Activated CD4-positive, alpha-beta T cell treated with anti-CD3 and anti-CD28 coated beads, Interleukin-2, amount 10 ng/mL, durations not matched to agents 24 days and 14 days (primary cell): ENCODE measurements at regions not wholly inside any gene's neighbourhood (a gene's known extent, or its start where the extent isn't known, plus 50 kb on each side); places are given as distances from the start of the nearest gene placed in this dataset.

Experiments used
- DNase-seq: peaks from one replicate; pipeline ENCODE4 v3.0.0; 2022
- H3K27ac Mint-ChIP-seq: one replicate; pipeline ENCODE4 v1.8.0; 2022; ENCODE audit warnings: mild to moderate bottlenecking, mixed read lengths
- H3K27me3 Mint-ChIP-seq: one replicate; pipeline ENCODE4 v1.8.0; 2022; ENCODE audit warnings: mixed read lengths
- H3K36me3 Mint-ChIP-seq: one replicate; pipeline ENCODE4 v1.8.0; 2022; ENCODE audit warnings: low read depth, mild to moderate bottlenecking, mixed read lengths
- H3K4me1 Mint-ChIP-seq: one replicate; pipeline ENCODE4 v1.8.0; 2021; ENCODE audit warnings: mixed read lengths
- H3K4me3 Mint-ChIP-seq: one replicate; pipeline ENCODE4 v1.8.0; 2022; ENCODE audit warnings: mild to moderate bottlenecking, moderate library complexity, mixed read lengths
- H3K9me3 Mint-ChIP-seq: one replicate; pipeline ENCODE4 v1.8.0; 2021; ENCODE audit warnings: mixed read lengths
- intact Hi-C: fragments of 100-400 bp; cut with micrococcal nuclease; formaldehyde crosslinking; loops from one replicate; pipeline ENCODE4 v1.15.1; 2023

- intact Hi-C loops, result no loop called here
- no peak for DNase-seq
- H3K27me3 Mint-ChIP-seq, result peaks cover 2% of the 10 kb centered on the region
- H3K27ac Mint-ChIP-seq, result no peak overlapping the region
- H3K4me1 Mint-ChIP-seq, result no peaks in the 10 kb centered on the region
- peaks cover 6% of the 10 kb centered on the region for H3K9me3 Mint-ChIP-seq
- no peak overlapping the region for H3K4me3 Mint-ChIP-seq
- no peaks in the 10 kb centered on the region for H3K36me3 Mint-ChIP-seq
Measured at GRCh38 chr6:15861486-15861885, 198.7 kb upstream of the DTNBP1 start.

- no peak for DNase-seq
- no peaks in the 10 kb centered on the region for H3K4me1 Mint-ChIP-seq
- peaks cover 3% of the 10 kb centered on the region for H3K9me3 Mint-ChIP-seq
- H3K4me3 Mint-ChIP-seq, result no peak overlapping the region
- intact Hi-C loops, result no loop called here
- peaks cover 2% of the 10 kb centered on the region for H3K27me3 Mint-ChIP-seq
- no peaks in the 10 kb centered on the region for H3K36me3 Mint-ChIP-seq
- no peak overlapping the region for H3K27ac Mint-ChIP-seq
Measured at GRCh38 chr6:15854826-15855710, 192.2 kb upstream of the DTNBP1 start.

- Mint-ChIP-seq H3K27me3 (peaks cover 2% of the 10 kb centered on the region), H3K4me1 (no peaks in the 10 kb centered on the region), H3K9me3 (peaks cover 5% of the 10 kb centered on the region), H3K4me3 (no peak overlapping the region), H3K36me3 (no peaks in the 10 kb centered on the region), H3K27ac (no peak overlapping the region)
- DNase-seq, result no peak
- intact Hi-C loops, result no loop called here
Measured at GRCh38 chr6:15854378-15854777, 191.6 kb upstream of the DTNBP1 start.

- Mint-ChIP-seq H3K4me1 (no peaks in the 10 kb centered on the region), H3K27me3 (peaks cover 2% of the 10 kb centered on the region), H3K36me3 (no peaks in the 10 kb centered on the region), H3K27ac (no peak overlapping the region), H3K9me3 (peaks cover 9% of the 10 kb centered on the region), H3K4me3 (no peak overlapping the region)
- intact Hi-C loops, result no loop called here
- DNase-seq, result no peak
Measured at GRCh38 chr6:15853259-15853658, 190.4 kb upstream of the DTNBP1 start.

- Mint-ChIP-seq H3K27ac (no peak overlapping the region), H3K27me3 (peaks cover 2% of the 10 kb centered on the region), H3K9me3 (peaks cover 12% of the 10 kb centered on the region), H3K4me1 (no peaks in the 10 kb centered on the region), H3K4me3 (no peak overlapping the region), H3K36me3 (no peaks in the 10 kb centered on the region)
- intact Hi-C loops, result no loop called here
- no peak for DNase-seq
Measured at GRCh38 chr6:15852289-15852688, 189.5 kb upstream of the DTNBP1 start.

- DNase-seq, result no peak
- H3K27me3 Mint-ChIP-seq, result peaks cover under 1% of the 10 kb centered on the region
- intact Hi-C loops, result no loop called here
- H3K9me3 Mint-ChIP-seq, result peaks cover 12% of the 10 kb centered on the region
- H3K4me3 Mint-ChIP-seq, result no peak overlapping the region
- no peaks in the 10 kb centered on the region for H3K36me3 Mint-ChIP-seq
- H3K4me1 Mint-ChIP-seq, result no peaks in the 10 kb centered on the region
- no peak overlapping the region for H3K27ac Mint-ChIP-seq
Measured at GRCh38 chr6:15849395-15849794, 186.6 kb upstream of the DTNBP1 start.

- Mint-ChIP-seq H3K4me1 (no peaks in the 10 kb centered on the region), H3K9me3 (peaks cover 12% of the 10 kb centered on the region), H3K27me3 (peaks cover 6% of the 10 kb centered on the region), H3K36me3 (no peaks in the 10 kb centered on the region), H3K27ac (no peak overlapping the region), H3K4me3 (no peak overlapping the region)
- no peak for DNase-seq
- intact Hi-C loops, result no loop called here
Measured at GRCh38 chr6:15845492-15845891, 182.7 kb upstream of the DTNBP1 start.

GRCh38 chr6:15843764-15844163, 180.9 kb upstream of the DTNBP1 start:
- Mint-ChIP-seq H3K27ac (no peak overlapping the region), H3K9me3 (peaks cover 8% of the 10 kb centered on the region), H3K4me1 (no peaks in the 10 kb centered on the region), H3K4me3 (no peak overlapping the region), H3K27me3 (peaks cover 6% of the 10 kb centered on the region), H3K36me3 (no peaks in the 10 kb centered on the region)
- intact Hi-C loops, result no loop called here
- DNase-seq, result no peak

GRCh38 chr6:15843226-15843625, 180.4 kb upstream of the DTNBP1 start:
- H3K4me3 Mint-ChIP-seq, result no peak overlapping the region
- no peak for DNase-seq
- peaks cover 3% of the 10 kb centered on the region for H3K9me3 Mint-ChIP-seq
- intact Hi-C loops, result no loop called here
- no peaks in the 10 kb centered on the region for H3K4me1 Mint-ChIP-seq
- peaks cover 6% of the 10 kb centered on the region for H3K27me3 Mint-ChIP-seq
- no peaks in the 10 kb centered on the region for H3K36me3 Mint-ChIP-seq
- no peak overlapping the region for H3K27ac Mint-ChIP-seq

GRCh38 chr6:15842727-15843117, 179.9 kb upstream of the DTNBP1 start:
- Mint-ChIP-seq H3K36me3 (no peaks in the 10 kb centered on the region), H3K4me3 (no peak overlapping the region)

GRCh38 chr6:15841937-15842726, 179.3 kb upstream of the DTNBP1 start:
- H3K27me3 Mint-ChIP-seq, result peaks cover 6% of the 10 kb centered on the region
- H3K4me1 Mint-ChIP-seq, result no peaks in the 10 kb centered on the region
- H3K4me3 Mint-ChIP-seq, result no peak overlapping the region
- DNase-seq, result no peak
- no peaks in the 10 kb centered on the region for H3K36me3 Mint-ChIP-seq
- no peak overlapping the region for H3K27ac Mint-ChIP-seq
- intact Hi-C loops, result no loop called here
- peaks cover 2% of the 10 kb centered on the region for H3K9me3 Mint-ChIP-seq

More at GRCh38 chr6:15842727-15843117, 179.9 kb upstream of the DTNBP1 start:
- H3K27me3 Mint-ChIP-seq, result peaks cover 6% of the 10 kb centered on the region
- no peak for DNase-seq
- H3K4me1 Mint-ChIP-seq, result no peaks in the 10 kb centered on the region
- H3K27ac Mint-ChIP-seq, result no peak overlapping the region
- intact Hi-C loops, result no loop called here
- H3K9me3 Mint-ChIP-seq, result no peaks in the 10 kb centered on the region

- H3K4me1 Mint-ChIP-seq, result no peaks in the 10 kb centered on the region
- H3K27ac Mint-ChIP-seq, result no peak overlapping the region
- peaks cover 4% of the 10 kb centered on the region for H3K9me3 Mint-ChIP-seq
- DNase-seq, result no peak
- no peaks in the 10 kb centered on the region for H3K36me3 Mint-ChIP-seq
- H3K4me3 Mint-ChIP-seq, result no peak overlapping the region
- intact Hi-C loops, result no loop called here
- peaks cover 10% of the 10 kb centered on the region for H3K27me3 Mint-ChIP-seq
Measured at GRCh38 chr6:15839969-15840541, 177.2 kb upstream of the DTNBP1 start.

- intact Hi-C loops, result no loop called here
- H3K4me1 Mint-ChIP-seq, result no peaks in the 10 kb centered on the region
- no peak for DNase-seq
- H3K36me3 Mint-ChIP-seq, result no peaks in the 10 kb centered on the region
- H3K27ac Mint-ChIP-seq, result no peak overlapping the region
- H3K27me3 Mint-ChIP-seq, result peaks cover 4% of the 10 kb centered on the region
- H3K9me3 Mint-ChIP-seq, result peaks cover 4% of the 10 kb centered on the region
- no peak overlapping the region for H3K4me3 Mint-ChIP-seq
Measured at GRCh38 chr6:15837205-15837604, 174.4 kb upstream of the DTNBP1 start.

- Mint-ChIP-seq H3K27me3 (peaks cover 4% of the 10 kb centered on the region), H3K4me3 (no peak overlapping the region), H3K27ac (no peak overlapping the region), H3K4me1 (no peaks in the 10 kb centered on the region), H3K9me3 (peaks cover 4% of the 10 kb centered on the region), H3K36me3 (no peaks in the 10 kb centered on the region)
- DNase-seq, result no peak
- intact Hi-C loops, result no loop called here
Measured at GRCh38 chr6:15832841-15833240, 170.0 kb upstream of the DTNBP1 start.
